HG03432 (cell line): ENCODE measurements at regions not wholly inside any gene's neighbourhood (a gene's known extent, or its start where the extent isn't known, plus 50 kb on each side); places are given as distances from the start of the nearest gene placed in this dataset.
A peak's percentile ranks its signal among the peaks of the same experiment; 100 is the strongest.
"Not testable (repeated sequence)": the region's sequence is repeated elsewhere in the genome, so short reads cannot be mapped to it uniquely, and the experiment has no call there.

Source experiments
- ATAC-seq: cut with Tn5 transposase; IDR thresholded peaks from one replicate; pipeline ENCODE4 v1.9.1; 2021; ENCODE audit warnings: mild to moderate bottlenecking, moderate library complexity; ENCODE audit not compliant: unreplicated experiment

DNA sequence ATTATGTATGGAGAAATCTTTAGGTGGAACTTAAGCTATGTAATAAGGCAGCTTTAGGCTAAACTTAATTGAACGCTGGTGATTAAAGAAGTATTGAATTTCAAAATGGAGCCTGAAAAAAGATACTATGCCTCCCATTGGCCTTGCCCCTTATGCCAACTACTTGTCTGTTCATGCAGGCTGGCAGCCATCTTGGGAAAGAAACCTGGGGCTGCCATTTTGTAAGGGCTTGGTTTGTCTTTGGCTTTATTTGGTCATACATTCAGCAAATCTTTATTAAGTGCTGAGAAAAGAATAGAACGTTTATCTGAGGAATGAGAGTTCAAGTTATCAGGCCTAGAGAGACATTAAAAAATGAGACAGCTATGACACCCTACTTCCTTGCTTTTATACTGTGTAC lies 231.3 kb downstream of the KCNE4 start:
- ATAC-seq: no peak

GRCh38 chr2:223283771-223284170 lies 231.8 kb downstream of the KCNE4 start:
- ATAC-seq: no peak

DNA sequence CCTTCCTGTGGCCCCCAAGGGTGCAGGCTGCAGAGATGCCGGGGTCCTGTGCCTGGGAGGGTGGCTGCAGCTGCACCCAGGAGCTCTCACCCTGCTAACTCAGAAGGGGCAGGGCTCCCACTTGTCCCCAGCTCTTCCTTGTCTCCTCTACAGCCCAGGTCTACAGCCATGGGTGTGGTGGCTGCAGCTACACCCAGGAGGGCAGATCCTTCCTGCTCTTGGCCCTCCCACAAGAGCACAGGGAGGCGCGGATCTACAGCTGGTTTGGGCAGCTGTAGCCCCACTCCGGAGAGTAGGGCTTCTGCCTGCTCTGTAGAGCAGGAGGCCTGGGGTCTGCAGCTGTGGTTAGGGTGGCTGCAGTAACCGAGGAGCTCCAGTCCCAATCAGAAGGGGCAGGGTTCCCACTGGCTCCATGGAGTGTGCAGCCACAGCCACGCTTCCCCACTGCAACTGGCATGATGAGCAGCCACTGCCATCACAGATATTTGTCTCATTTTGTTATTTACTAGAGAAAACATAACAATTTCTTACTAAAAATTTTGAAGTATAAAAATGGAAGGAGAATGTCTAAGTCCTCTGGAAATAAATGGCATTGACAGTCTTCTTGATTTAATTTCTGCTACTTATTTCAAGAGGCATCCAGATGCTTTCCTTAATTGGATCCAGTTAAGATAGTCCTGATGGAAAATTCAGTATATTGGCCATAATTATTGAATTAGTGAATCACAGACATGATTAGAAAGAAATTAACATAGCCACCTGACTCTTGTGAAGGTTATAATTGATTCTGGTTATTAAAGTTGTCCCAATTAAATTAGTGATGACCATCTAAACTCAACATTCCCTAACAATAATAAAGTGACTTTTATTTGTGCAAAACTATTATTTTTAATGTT lies 233.6 kb downstream of the KCNE4 start:
- ATAC-seq: no peak

DNA sequence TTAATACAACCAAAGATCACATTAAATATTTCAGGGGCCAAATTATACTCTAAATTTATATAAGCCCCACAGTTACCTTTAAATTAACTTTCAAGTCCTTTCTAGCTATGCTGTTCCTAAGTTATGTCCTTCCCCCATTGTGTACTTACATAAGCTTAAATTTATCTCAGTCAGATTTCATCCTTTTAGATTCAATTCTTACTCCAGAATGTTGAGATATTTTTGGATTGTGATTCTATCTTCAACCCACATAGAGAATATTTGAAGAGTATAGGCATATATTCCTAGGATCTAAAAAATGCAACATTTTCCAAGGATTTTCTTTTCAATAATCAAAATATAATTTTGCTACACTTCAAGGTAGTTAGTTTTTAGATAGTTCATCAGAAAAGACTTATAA lies 242.8 kb downstream of the KCNE4 start:
- no peak for ATAC-seq

GRCh38 chr2:223297788-223298187 lies 245.8 kb downstream of the KCNE4 start:
- no peak for ATAC-seq

GRCh38 chr2:223298329-223298728 lies 246.3 kb downstream of the KCNE4 start:
- not testable (repeated sequence) for ATAC-seq

- no peak for ATAC-seq
These were observed 248.3 kb downstream of the KCNE4 start for GRCh38 chr2:223300326-223300725.

DNA sequence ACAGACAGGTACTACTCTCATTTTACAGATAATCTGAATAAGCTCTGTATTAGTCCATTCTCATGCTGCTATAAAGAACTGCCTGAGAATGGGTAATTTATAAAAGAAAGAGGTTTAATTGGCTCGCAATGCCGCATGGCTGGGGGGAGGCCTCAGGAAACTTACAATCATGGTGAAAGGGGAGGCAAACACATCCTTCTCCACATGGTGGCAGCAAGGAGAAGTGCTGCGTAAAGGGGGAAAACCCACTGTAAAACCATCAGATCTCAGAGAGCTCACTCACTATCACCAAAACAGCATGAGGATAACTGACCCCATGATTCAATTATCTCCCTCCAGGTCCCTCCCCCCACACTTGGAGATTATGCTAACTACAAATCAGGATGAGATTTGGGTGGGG lies 254.4 kb downstream of the KCNE4 start:
- ATAC-seq: peak; percentile 83

DNA sequence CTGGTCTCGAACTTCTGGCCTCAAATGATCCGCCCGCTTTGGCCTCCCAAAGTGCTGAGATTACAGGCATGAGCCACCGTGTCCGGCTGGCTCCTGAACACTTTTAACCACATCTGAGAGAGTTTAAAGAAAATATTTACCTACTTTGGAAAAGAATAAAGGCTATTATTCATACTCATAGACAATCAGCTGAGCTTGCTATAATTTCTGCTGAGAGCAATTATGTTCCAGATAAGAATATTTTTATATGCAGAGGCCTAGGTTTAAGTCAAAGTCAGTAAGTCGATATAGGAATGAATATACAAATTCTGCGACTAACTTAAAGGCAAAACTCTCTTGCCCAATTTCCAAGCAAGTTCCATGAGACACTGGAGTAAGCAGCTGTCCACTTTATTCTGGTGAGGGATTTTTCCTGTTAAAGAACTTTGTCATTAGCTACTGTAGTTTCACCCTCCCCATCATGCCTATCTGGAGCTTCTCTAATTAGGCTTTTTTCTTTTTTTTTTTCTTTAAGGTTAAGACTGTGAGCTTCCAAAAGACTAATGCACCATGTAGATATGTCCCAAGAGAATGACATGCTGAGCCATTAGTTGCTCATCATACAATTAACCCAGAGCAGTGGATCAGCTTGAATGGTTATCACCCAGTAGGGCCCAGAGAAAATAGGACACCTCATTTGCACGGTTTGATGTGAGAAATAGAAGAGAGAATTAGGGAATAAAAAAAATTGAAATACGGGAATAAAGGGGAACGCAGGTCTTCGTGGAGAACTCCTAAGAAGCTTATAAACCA lies 260.1 kb downstream of the KCNE4 start:
- no peak for ATAC-seq

DNA sequence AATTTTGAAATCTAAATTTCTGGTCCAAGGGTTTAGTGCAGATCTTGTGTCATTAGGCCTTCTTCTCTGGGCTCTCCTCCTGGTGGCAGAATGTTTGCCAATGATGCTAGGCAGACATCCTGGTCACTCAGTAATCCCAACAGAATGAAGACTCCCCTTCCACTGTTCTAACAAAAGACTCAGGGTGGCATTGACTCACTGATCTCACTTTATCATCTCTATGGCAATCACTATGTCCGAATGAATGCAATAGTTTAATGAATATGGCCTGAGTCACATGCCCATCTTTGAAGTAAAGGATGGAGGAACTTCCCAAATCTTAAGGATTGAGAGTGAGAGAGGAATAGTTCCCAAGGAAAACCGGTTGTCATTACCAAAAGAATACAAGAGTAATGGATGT lies 261.1 kb downstream of the KCNE4 start:
- no peak for ATAC-seq

GRCh38 chr2:223314811-223315210 lies 262.8 kb downstream of the KCNE4 start:
- no peak for ATAC-seq

GRCh38 chr2:223315813-223316212 lies 263.8 kb downstream of the KCNE4 start:
- ATAC-seq: no peak

GRCh38 chr2:223316342-223316741 lies 264.4 kb downstream of the KCNE4 start:
- ATAC-seq: no peak

DNA sequence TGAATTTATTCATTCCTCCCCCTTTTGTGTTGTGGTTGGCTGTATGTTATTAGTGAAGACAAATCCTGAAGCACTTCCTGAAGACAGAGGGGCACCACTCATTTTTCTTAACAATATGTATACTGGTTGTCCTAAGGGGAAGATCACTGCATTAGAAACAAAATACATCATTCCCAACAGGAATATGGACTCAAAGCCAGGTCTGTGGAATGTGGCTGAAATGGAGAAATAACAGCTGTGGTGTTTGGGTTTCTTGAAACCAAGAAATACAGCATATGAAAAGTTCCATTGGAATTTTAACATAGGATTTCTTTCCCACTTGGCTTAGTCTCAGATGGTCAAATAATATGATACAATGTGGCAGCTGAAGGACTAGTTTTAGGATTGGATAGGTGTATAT lies 267.6 kb downstream of the KCNE4 start:
- ATAC-seq: no peak

DNA sequence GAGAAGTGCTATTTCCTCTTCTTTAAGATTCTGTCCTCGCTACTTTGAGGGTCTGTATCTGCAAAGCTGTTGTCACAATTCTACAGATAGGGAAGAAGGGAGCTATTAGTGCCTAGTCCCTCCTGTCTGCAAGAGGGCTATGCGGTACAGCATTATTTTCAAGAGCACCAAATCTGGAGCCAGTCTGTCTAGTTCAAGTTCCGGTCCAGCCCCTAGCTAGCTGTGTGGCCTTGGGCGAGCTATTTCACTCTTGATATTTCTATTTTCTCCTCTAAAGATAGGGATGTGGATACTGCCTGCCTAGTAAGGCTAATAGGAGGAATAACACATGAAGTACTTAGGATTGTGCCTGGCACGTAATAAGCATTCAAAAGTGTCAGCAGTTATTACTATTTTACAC lies 272.4 kb downstream of the KCNE4 start:
- ATAC-seq: no peak

- ATAC-seq: no peak
These were observed 273.6 kb downstream of the SCG2 start for GRCh38 chr2:223328578-223328977.

GRCh38 chr2:223330747-223331146 lies 271.4 kb downstream of the SCG2 start:
- not testable (repeated sequence) for ATAC-seq

GRCh38 chr2:223338016-223338415 lies 264.1 kb downstream of the SCG2 start:
- ATAC-seq: no peak

GRCh38 chr2:223357076-223357475 lies 245.1 kb downstream of the SCG2 start:
- no peak for ATAC-seq

- ATAC-seq: no peak
These were observed 239.1 kb downstream of the SCG2 start for GRCh38 chr2:223363085-223363484.

DNA sequence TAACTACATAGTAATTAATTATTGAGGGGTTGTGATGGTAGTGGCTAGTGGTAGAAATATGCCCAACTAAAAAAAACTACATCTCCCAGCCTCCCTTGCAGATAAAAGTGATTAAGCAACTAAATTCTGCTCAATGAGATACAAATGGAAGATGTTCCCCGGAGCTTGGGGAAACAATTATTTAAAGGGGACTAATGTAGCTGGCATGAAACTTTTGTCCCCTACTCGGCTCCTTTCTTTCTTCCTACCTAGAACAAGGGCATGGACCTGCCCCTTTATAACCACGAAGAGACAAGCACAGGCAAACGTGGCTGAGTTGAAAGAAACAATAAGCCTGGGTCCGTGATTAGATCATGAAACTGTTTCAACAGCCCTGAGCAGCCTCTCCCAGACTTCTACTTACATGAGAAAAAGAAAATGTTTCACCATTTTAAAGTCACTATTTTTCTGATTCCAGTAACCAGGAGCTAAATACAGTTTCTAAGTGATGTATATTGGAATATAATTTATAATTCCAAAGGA lies 236.9 kb downstream of the SCG2 start:
- no peak for ATAC-seq

DNA sequence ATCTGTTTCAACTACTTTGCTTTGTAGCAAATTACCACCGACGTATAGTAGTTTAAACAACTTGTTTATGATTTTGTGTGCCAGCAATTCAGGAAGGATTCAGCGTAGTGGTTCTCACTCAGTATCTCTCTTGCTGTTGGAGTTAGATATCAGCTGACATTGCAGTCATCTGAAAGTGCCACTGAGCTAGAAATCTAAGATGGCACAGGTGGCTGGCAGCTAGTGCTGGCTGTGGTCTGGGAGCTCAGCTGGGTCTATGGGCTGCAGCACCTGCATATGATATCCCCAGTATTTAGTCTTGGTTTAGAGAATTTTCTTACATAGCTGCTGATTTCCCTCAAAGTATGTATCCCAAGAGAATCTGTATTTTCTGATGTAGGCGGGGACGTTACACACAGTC lies 235.6 kb downstream of the SCG2 start:
- ATAC-seq: no peak
